CD4-positive, alpha-beta T cell treated with Interleukin-17A for 1 hour (primary cell): ENCODE measurements at regions not wholly inside any gene's neighbourhood (a gene's known extent, or its start where the extent isn't known, plus 50 kb on each side); places are given as distances from the start of the nearest gene placed in this dataset.

Experiments
- DNase-seq: peaks from one replicate; pipeline ENCODE4 v3.0.0-alpha.2; 2020

GRCh38 chr2:6071519-6071918 is 379.3 kb downstream of the SOX11 start:
- DNase-seq: no peak

GRCh38 chr2:6072276-6072675 is 380.1 kb downstream of the SOX11 start:
- no peak for DNase-seq

- DNase-seq: no peak
Measured at GRCh38 chr2:6072768-6073167, 380.6 kb downstream of the SOX11 start.

DNA sequence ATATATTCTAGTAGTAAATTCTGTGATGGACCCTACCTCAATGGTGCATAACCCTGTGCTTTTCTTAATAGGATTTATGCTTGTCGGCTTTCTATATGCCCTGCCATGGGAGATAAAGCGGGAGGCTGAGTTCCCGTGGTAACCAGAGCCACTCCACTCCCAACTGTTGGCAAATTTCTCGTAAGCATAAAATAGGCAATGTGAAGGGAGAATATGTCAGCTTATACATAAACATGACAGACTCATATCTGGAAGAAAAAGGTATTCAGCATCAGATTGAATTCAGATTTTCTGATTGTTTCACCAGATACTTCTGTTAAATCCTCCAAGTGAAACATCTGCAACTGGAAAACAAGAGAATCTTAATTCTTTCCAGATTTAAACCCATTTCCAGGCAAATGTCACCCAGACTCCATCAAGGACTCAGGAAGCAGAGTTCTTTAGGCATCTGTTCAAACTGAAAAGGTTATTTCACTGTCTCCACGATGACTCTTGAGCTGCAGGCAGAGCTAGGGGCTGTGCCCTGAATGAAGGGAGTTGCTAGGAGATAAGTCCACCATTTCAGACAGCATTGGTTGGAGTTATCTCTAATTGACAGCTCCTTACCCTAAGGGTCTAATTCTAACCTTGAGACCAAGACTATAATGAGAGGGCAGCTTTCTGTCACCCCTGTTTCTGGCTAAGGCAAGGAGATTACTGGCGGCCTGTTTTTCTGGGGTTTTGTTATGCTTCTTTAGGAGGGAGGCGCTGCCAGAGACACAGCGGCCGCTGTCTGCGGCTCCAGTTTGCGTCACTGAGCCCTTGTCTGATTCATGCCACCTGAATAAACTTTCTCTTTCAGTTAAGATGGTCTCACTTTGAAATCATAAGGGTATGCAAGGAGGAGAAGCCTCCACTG is 381.3 kb downstream of the SOX11 start:
- DNase-seq: no peak

DNA sequence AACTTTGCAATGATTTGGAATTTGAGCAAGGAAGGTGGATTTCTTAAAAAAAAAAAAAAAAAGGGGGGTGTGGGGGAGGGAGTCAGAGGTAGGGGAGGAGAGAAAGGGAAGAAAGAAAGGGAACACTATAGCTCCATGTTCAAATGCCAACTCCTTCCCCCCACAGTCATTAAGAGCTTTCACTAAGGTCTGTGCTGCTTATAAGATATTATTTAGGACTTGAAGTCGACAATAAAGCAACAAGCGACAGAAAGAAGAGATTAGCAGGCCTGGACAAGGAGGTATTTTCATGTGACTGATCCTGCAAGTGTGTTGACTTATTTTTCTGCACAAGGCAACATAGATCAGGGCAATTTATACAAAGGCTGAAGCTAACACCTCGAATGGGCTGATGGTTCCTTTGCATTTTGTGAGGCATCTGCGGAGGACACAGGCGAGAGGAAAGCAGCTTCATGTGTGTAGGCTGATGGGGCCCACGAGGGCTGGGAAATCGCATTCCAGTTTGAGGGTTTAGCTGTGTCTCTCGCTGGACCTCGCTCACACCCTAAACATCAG is 382.0 kb downstream of the SOX11 start:
- no peak for DNase-seq

DNA sequence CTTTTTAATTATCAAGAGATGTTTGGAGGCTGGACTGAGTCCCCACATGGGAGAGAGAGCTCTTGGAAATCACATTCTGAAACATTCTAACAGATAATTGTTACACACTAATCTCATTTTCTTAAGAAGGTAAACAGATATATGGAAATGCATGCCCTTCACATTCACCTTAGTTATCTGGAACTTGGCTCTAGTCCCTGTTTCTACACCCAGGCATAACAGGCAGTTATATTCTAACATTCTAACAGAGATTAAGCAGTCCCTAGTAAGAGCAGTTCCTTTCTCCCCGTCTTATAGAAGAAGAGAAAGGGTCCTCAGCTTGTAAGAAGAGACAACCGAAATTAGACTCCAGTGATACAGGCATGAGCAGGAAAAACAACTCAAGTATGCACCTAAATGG is 385.4 kb downstream of the SOX11 start:
- no peak for DNase-seq

DNA sequence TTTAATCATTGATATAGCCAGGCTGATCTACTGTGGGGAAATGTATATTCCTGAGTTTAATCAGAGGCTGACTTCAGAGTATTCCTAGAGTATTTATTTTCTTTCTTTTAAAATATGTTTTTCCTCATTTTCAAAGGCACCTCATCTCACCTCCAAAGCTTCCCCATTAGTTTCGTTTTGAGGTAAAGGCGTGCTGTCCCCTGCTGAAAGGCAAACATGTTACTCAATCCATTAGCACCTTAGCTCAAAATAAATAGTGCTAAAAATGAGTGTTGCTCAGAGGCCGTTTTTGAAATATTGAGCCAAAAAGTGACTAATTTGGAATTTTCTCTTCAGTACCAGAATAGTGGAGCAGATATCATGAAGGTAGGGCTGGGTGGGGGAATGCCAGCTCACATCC is 386.2 kb downstream of the SOX11 start:
- DNase-seq: no peak

DNA sequence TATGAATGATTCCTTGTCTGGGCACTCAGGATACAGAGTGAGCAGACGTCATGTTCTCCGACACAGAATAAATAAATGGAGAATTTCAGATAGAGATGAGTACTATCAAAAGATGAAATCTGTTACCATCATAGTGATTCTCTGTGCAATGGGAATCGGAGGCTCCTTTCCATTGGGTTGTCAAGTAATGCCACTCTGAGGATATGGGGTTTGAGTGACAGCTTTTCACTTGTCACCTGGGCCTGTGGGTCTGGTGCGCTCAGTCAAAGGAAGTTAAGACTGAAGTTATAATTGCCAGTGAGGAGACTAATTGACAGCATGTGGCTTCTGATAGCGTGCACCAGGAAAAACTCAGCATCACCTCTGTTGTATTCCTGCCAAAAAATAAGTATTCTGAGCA is 387.2 kb downstream of the SOX11 start:
- no peak for DNase-seq

GRCh38 chr2:6080932-6081753 is 389.0 kb downstream of the SOX11 start:
- DNase-seq: no peak

- DNase-seq: no peak
Measured at GRCh38 chr2:6081955-6082624, 389.9 kb downstream of the SOX11 start.

- no peak for DNase-seq
Measured at GRCh38 chr2:6082625-6083018, 390.4 kb downstream of the SOX11 start.

GRCh38 chr2:6083136-6083535 is 391.0 kb downstream of the SOX11 start:
- DNase-seq: no peak

DNA sequence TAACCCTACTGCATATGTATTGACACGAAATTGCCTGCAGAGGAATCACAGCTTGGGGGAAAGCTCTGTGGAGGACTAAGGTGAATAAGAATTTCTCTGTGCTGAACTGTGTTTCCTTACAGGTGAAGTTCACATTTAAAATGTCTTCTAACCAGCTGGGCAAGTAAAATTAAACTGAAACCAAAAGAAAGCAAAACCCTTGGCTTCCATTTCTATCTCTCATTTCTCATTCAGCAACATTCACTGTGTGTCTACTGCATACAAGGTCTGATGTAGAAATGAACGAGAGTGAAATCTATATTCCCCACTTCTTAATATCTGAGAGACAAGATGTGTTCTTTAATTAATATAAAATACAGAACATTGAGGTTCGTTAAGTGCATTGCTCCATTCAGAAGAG is 397.3 kb downstream of the SOX11 start:
- no peak for DNase-seq

GRCh38 chr2:6103372-6103771 is 411.2 kb downstream of the SOX11 start:
- no peak for DNase-seq

DNA sequence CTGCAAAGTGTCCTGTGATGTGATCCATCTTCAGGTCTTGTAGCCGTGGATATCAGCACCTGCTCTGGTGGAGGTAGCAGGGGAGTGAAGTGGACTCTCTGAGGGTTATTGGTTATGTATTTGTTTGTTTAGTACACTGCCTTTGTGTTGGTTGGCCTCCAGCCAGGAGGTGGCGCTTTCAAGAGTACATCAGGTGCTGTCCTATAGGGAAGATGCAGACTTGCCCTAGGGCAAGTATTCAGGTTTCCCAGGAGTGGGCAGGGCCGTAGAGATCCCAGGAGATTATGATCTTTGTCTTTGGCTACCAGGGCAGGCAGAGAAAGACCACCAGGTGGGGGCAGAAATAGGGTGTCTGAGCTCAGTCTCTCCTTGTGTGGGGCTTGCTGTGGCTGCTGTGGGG is 411.8 kb downstream of the SOX11 start:
- no peak for DNase-seq

DNA sequence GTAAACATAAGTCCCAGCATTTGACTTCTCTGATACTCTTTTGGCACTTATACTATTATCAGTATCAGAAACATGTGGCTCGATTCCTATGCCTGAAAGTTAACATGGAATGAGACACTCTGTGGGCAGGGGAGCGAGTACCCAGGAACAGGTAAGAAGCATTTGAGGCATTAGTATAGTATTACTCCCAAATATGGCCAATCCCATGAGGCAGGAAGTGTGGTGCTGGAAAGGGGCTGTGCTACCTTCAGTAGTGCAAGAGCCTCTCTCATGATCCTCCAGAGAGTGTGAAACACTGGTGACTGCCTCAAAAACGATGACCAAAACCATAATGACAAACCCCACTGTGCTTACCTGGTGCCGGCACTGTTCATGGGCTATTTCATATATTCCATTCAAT is 415.1 kb downstream of the SOX11 start:
- no peak for DNase-seq

- DNase-seq: no peak
Measured at GRCh38 chr2:6109831-6110230, 417.6 kb downstream of the SOX11 start.

DNA sequence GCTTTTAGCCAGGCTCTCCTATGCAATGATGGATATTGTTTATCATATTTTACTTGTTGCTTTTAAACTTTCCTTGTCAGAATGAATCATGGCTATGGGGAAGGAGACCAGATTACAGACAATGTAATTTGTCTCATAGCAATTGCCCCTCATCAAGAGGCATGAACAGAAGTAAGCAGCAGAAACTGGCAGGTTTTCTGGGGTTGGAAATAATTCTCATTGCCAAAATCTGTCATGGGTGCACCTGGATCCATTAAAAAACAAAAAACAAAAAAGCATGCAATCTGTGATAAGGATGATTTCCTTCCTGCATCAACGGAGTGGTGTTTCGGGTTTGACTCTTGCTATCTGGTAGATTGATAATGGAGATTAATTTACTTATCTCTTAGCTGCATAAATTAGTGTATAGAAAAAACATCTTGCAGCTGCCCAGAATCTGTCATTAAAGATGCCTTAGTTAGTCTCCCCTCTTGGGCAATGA is 419.6 kb downstream of the SOX11 start:
- DNase-seq: no peak

GRCh38 chr2:6113786-6114185 is 421.6 kb downstream of the SOX11 start:
- DNase-seq: no peak

- DNase-seq: no peak
Measured at GRCh38 chr2:6127718-6128117, 435.5 kb downstream of the SOX11 start.

DNA sequence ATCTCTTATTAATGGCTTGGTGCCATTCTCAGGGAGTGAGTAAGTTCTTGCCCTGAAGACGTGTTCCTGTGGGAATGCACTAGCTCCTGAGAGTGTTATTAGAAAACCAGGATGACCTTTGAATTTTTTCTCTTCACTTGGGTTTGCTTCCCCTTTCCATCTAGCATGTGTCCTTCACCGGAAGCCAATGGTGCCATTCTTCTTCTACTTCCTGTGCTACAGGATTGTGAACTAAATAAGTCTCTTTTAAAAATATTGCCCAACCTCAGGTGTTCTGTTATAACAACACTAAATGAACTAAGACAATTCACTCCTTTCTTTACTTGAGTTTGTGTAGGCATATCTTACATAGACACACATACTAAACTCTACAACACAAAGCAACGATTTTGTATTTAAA is 447.0 kb downstream of the SOX11 start:
- no peak for DNase-seq

- no peak for DNase-seq
Measured at GRCh38 chr2:6139916-6140315, 447.7 kb downstream of the SOX11 start.

DNA sequence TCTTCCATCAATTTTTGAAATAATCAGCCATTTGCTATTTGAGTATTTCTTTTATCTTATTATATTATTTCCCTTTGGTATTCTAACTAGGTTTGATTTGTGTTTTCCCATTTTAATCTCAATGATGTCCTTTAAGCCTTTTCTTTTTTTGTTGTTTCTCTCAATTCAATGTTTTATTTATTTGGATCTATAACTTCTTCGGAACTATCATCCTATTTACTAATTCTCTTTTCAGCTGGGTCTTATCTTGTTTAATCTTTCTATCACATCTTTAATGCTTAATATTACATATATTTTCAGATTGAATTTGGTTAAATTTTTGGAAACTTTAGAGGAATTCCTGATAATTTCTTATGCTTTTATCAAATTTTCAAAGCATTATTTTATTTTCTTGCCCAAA is 448.3 kb downstream of the SOX11 start:
- DNase-seq: no peak
